ENCODE measurements at regions not wholly inside any gene's neighbourhood (a gene's known extent, or its start where the extent isn't known, plus 50 kb on each side); places are given as distances from the start of the nearest gene placed in this dataset.
"Not testable (repeated sequence)": the region's sequence is repeated elsewhere in the genome, so short reads cannot be mapped to it uniquely, and the experiment has no call there.

- Histone ChIP-seq H3K9me3 (no peaks in the 10 kb centered on the region), H3K27me3 (replicated peaks in 1 of 7) (no peaks in the 10 kb centered on the region), H3K27ac (no peak overlapping the region), H3K36me3 (no peaks in the 10 kb centered on the region), H3K4me1 (no peaks in the 10 kb centered on the region), H3K4me3 (no peak overlapping the region)
- intact Hi-C loops (cut with DNase I; ENCODE audit: low total_unique reads) = no loop called here
- no peak for DNase-seq
- WGBS, 5 donors = 68 to 89% (median 78%) methylated on average over 4 of the region's 4 CpGs
- no peak for TF ChIP-seq POLR2A (IDR thresholded peaks at IDR 0.05)
- no peak for TF ChIP-seq POLR2AphosphoS5 (IDR thresholded peaks at IDR 0.05)
- no peak for TF ChIP-seq CTCF (IDR thresholded peaks at IDR 0.05 in 8 of 11, conservative IDR thresholded peaks at IDR 0.05 in 3 of 11)
These were observed 81.7 kb upstream of the ZPLD1 start for GRCh38 chr3:102353148-102353547.

GRCh38 chr3:102353805-102354204, 81.0 kb upstream of the ZPLD1 start:
- H3K4me3 ChIP-seq = no peak overlapping the region
- no peaks in the 10 kb centered on the region for H3K36me3 ChIP-seq
- no peak overlapping the region for H3K27ac ChIP-seq
- no peaks in the 10 kb centered on the region for H3K9me3 ChIP-seq
- intact Hi-C loops (cut with DNase I; ENCODE audit: low total_unique reads) = no loop called here
- DNase-seq = no peak
- TF ChIP-seq CTCF (IDR thresholded peaks at IDR 0.05 in 8 of 11, conservative IDR thresholded peaks at IDR 0.05 in 3 of 11) (no peak), POLR2AphosphoS5 (IDR thresholded peaks at IDR 0.05) (no peak), POLR2A (IDR thresholded peaks at IDR 0.05) (no peak)
- 61 to 82% (median 73%) methylated on average over 1 of the region's 1 CpG for WGBS, 5 donors
- no peaks in the 10 kb centered on the region for H3K27me3 ChIP-seq (replicated peaks in 1 of 7)
- no peaks in the 10 kb centered on the region for H3K4me1 ChIP-seq

- Histone ChIP-seq H3K36me3 (no peaks in the 10 kb centered on the region), H3K4me3 (no peak overlapping the region), H3K27ac (no peak overlapping the region), H3K4me1 (no peaks in the 10 kb centered on the region), H3K9me3 (no peaks in the 10 kb centered on the region), H3K27me3 (replicated peaks in 1 of 7) (no peaks in the 10 kb centered on the region)
- TF ChIP-seq POLR2AphosphoS5 (IDR thresholded peaks at IDR 0.05) = no peak
- no peak for TF ChIP-seq POLR2A (IDR thresholded peaks at IDR 0.05)
- no peak for TF ChIP-seq CTCF (IDR thresholded peaks at IDR 0.05 in 8 of 11, conservative IDR thresholded peaks at IDR 0.05 in 3 of 11)
- intact Hi-C loops (cut with DNase I; ENCODE audit: low total_unique reads) = no loop called here
- no peak for DNase-seq
These were observed 79.8 kb upstream of the ZPLD1 start for GRCh38 chr3:102354818-102355515.

GRCh38 chr3:102356506-102356905, 78.3 kb upstream of the ZPLD1 start:
- H3K9me3 ChIP-seq = no peaks in the 10 kb centered on the region
- H3K36me3 ChIP-seq = no peaks in the 10 kb centered on the region
- H3K4me3 ChIP-seq = no peak overlapping the region
- intact Hi-C loops (cut with DNase I; ENCODE audit: low total_unique reads) = no loop called here
- no peaks in the 10 kb centered on the region for H3K4me1 ChIP-seq
- no peak for DNase-seq
- no peak overlapping the region for H3K27ac ChIP-seq
- no peaks in the 10 kb centered on the region for H3K27me3 ChIP-seq (replicated peaks in 1 of 7)
- 64 to 83% (median 76%) methylated on average over 2 of the region's 2 CpGs for WGBS, 5 donors
- TF ChIP-seq CTCF (IDR thresholded peaks at IDR 0.05 in 8 of 11, conservative IDR thresholded peaks at IDR 0.05 in 3 of 11) (no peak), POLR2A (IDR thresholded peaks at IDR 0.05) (no peak), POLR2AphosphoS5 (IDR thresholded peaks at IDR 0.05) (no peak)

- H3K27ac ChIP-seq; H3K4me3 ChIP-seq; H3K36me3 ChIP-seq; intact Hi-C loops (cut with DNase I; ENCODE audit: low total_unique reads); H3K27me3 ChIP-seq (replicated peaks in 1 of 7); H3K4me1 ChIP-seq; DNase-seq; H3K9me3 ChIP-seq: not testable (repeated sequence)
- 83 to 89% (median 86%) methylated on average over 9 of the region's 9 CpGs for WGBS, 5 donors
These were observed 77.5 kb upstream of the ZPLD1 start for GRCh38 chr3:102357313-102357712.

Data from spleen (tissue), 11 donors.